ENCODE measurements at regions not wholly inside any gene's neighbourhood (a gene's known extent, or its start where the extent isn't known, plus 50 kb on each side); places are given as distances from the start of the nearest gene placed in this dataset.

DNA sequence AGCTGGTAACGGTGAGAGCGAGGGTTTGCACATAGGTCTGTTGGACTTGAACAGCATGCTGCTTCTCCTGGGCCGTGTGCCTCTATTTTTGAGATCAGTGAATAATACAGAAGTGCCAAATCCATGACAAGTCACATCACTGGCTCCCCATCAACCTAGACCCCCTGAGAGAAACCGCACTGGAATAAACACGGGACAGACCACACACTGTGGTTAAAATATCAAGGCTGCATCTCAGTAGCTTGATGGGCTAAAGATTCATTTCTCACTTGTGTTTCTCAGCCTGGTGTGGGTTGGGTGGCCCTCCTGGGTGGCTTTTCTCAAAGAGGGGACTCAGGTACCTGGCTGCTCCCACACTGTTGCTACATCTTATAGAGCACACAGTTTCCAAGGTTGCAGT lies 191.0 kb downstream of the DICER1 start:
- TF ChIP-seq, protein P1, sequence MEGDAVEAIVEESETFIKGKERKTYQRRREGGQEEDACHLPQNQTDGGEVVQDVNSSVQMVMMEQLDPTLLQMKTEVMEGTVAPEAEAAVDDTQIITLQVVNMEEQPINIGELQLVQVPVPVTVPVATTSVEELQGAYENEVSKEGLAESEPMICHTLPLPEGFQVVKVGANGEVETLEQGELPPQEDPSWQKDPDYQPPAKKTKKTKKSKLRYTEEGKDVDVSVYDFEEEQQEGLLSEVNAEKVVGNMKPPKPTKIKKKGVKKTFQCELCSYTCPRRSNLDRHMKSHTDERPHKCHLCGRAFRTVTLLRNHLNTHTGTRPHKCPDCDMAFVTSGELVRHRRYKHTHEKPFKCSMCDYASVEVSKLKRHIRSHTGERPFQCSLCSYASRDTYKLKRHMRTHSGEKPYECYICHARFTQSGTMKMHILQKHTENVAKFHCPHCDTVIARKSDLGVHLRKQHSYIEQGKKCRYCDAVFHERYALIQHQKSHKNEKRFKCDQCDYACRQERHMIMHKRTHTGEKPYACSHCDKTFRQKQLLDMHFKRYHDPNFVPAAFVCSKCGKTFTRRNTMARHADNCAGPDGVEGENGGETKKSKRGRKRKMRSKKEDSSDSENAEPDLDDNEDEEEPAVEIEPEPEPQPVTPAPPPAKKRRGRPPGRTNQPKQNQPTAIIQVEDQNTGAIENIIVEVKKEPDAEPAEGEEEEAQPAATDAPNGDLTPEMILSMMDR (optimal IDR thresholded peaks at IDR 0.05 in 1 of 3, IDR thresholded peaks at IDR 0.05 in 1 of 3, conservative IDR thresholded peaks at IDR 0.05 in 1 of 3; ENCODE audit: extremely low read depth in 1 of 3, insufficient read depth in 2 of 3, low read length in 3 of 3) = no peak
- no peak for TF ChIP-seq EZH2 (IDR thresholded peaks at IDR 0.05; ENCODE audit: low read length)
- no peaks in the 10 kb centered on the region for H3K27me3 ChIP-seq (ENCODE audit: control insufficient read depth, extremely low read depth, insufficient read depth, low read length)
- H3K79me2 ChIP-seq (ENCODE audit: control insufficient read depth, insufficient read depth, low read length) = no peaks in the 10 kb centered on the region
- H4K20me1 ChIP-seq (ENCODE audit: control insufficient read depth, extremely low read depth, insufficient read depth, low read length) = no peaks in the 10 kb centered on the region
- no peak overlapping the region for H3K9ac ChIP-seq (ENCODE audit: control insufficient read depth, extremely low read depth, insufficient read depth, low read length)
- H3K27ac ChIP-seq (ENCODE audit: control insufficient read depth, insufficient read depth, low read length) = no peak overlapping the region
- DNase-seq (ENCODE audit: low read depth, low spot score) (no peak), FAIRE-seq (no peak)
- no peak overlapping the region for H3K4me3 ChIP-seq (ENCODE audit: control insufficient read depth in 2 of 3, extremely low read depth in 1 of 3, insufficient read depth in 2 of 3, low read depth in 1 of 3, low read length in 3 of 3)
- H3K9me1 ChIP-seq (ENCODE audit: control insufficient read depth, extremely low read depth, insufficient read depth, low read length) = no peaks in the 10 kb centered on the region
- no peaks in the 10 kb centered on the region for H3K4me1 ChIP-seq (ENCODE audit: control insufficient read depth, extremely low read depth, insufficient read depth, low read length)
- no peaks in the 10 kb centered on the region for H3K9me3 ChIP-seq (ENCODE audit: control insufficient read depth, low read depth, low read length)
- no peaks in the 10 kb centered on the region for H3K36me3 ChIP-seq (ENCODE audit: control insufficient read depth in 2 of 2, extremely low read depth in 1 of 2, insufficient read depth in 2 of 2, low read length in 2 of 2)
- no peak overlapping the region for H2AFZ ChIP-seq (ENCODE audit: control insufficient read depth, low read length)
- dilution Hi-C loops (cut with MboI; ENCODE audit: extremely low pct_ligation_motif_present, low sequenced_read_pairs) = no loop called here
- H3K4me2 ChIP-seq (ENCODE audit: control insufficient read depth, extremely low read depth, insufficient read depth, low read depth, low read length) = no peak overlapping the region

DNA sequence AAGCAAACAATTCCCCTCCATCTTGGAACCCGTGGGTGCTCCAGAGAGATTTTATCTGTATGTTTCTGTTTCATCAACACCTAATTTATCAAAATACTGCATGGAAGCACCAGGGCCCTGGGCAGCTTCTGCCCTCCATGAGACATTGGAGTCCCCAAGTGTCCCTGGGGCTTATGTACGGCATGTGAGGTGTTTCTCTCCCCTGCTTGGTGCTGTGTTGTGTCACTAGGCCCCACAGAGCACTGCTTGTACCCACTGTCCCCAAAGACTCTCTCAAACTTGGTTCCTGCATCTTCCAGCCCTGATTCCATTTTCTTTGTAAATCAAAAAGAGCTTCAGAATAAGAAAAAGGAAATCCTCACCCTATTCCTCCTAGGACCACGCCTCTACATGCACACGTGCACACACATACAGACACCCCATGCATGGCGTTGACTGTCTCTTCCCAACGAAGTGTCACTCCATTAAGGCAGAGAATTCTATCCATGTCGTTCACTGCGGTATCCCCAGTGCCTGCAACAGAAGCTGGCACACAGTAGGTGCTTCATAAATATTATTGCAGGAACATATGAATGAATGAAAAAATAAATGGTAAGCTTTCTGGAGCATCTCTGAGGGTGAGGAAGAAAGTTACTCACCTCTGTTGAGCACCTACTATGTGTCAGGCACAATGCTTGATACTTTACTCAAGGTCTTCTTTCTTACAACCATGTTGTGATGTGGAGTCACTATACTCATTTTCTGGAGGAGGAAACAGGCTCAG lies 191.6 kb downstream of the DICER1 start:
- no peaks in the 10 kb centered on the region for H3K9me3 ChIP-seq (ENCODE audit: control insufficient read depth, low read depth, low read length)
- no peak overlapping the region for H3K4me2 ChIP-seq (ENCODE audit: control insufficient read depth, extremely low read depth, insufficient read depth, low read depth, low read length)
- dilution Hi-C loops (cut with MboI; ENCODE audit: extremely low pct_ligation_motif_present, low sequenced_read_pairs) = no loop called here
- H3K9ac ChIP-seq (ENCODE audit: control insufficient read depth, extremely low read depth, insufficient read depth, low read length) = no peak overlapping the region
- H3K79me2 ChIP-seq (ENCODE audit: control insufficient read depth, insufficient read depth, low read length) = no peaks in the 10 kb centered on the region
- no peak for DNase-seq (ENCODE audit: low read depth, low spot score)
- H3K4me3 ChIP-seq (ENCODE audit: control insufficient read depth in 2 of 3, extremely low read depth in 1 of 3, insufficient read depth in 2 of 3, low read depth in 1 of 3, low read length in 3 of 3) = no peak overlapping the region
- no peak overlapping the region for H3K27ac ChIP-seq (ENCODE audit: control insufficient read depth, insufficient read depth, low read length)
- H3K4me1 ChIP-seq (ENCODE audit: control insufficient read depth, extremely low read depth, insufficient read depth, low read length) = no peaks in the 10 kb centered on the region
- no peaks in the 10 kb centered on the region for H3K36me3 ChIP-seq (ENCODE audit: control insufficient read depth in 2 of 2, extremely low read depth in 1 of 2, insufficient read depth in 2 of 2, low read length in 2 of 2)
- H3K27me3 ChIP-seq (ENCODE audit: control insufficient read depth, extremely low read depth, insufficient read depth, low read length) = no peaks in the 10 kb centered on the region
- no peaks in the 10 kb centered on the region for H3K9me1 ChIP-seq (ENCODE audit: control insufficient read depth, extremely low read depth, insufficient read depth, low read length)
- H4K20me1 ChIP-seq (ENCODE audit: control insufficient read depth, extremely low read depth, insufficient read depth, low read length) = no peaks in the 10 kb centered on the region
- TF ChIP-seq EZH2 (IDR thresholded peaks at IDR 0.05; ENCODE audit: low read length) = no peak
- TF ChIP-seq, protein P1 (optimal IDR thresholded peaks at IDR 0.05 in 1 of 3, IDR thresholded peaks at IDR 0.05 in 1 of 3, conservative IDR thresholded peaks at IDR 0.05 in 1 of 3; ENCODE audit: extremely low read depth in 1 of 3, insufficient read depth in 2 of 3, low read length in 3 of 3) = no peak
- no peak for FAIRE-seq
- H2AFZ ChIP-seq (ENCODE audit: control insufficient read depth, low read length) = no peak overlapping the region

All from keratinocyte (primary cell).